Duodenal mucosa (tissue), 2 donors: ENCODE measurements at regions not wholly inside any gene's neighbourhood (a gene's known extent, or its start where the extent isn't known, plus 50 kb on each side); places are given as distances from the start of the nearest gene placed in this dataset.
"Not testable (repeated sequence)": the region's sequence is repeated elsewhere in the genome, so short reads cannot be mapped to it uniquely, and the experiment has no call there.

Experiments used
- H3K27ac ChIP-seq: one replicate; pipeline ENCODE4 v1.7.0; 2013; ENCODE audit warnings: low read depth, low read length
- H3K27me3 ChIP-seq, 2 donors: one replicate each; pipeline ENCODE4 v1.7.0; 2013; ENCODE audit warnings: low read length in 2 of 2, control low read depth in 1 of 2; ENCODE audit not compliant: insufficient read depth in 2 of 2, control insufficient read depth in 1 of 2
- H3K36me3 ChIP-seq, 2 donors: one replicate each; pipeline ENCODE4 v1.7.0; 2013; ENCODE audit warnings: low read length in 2 of 2, control low read depth in 1 of 2; ENCODE audit not compliant: insufficient read depth in 2 of 2, control insufficient read depth in 1 of 2
- H3K4me1 ChIP-seq, 2 donors: one replicate each; pipeline ENCODE4 v1.7.0; 2013; ENCODE audit warnings: low read length in 2 of 2, control low read depth in 1 of 2; ENCODE audit not compliant: insufficient read depth in 2 of 2, control insufficient read depth in 1 of 2
- H3K4me3 ChIP-seq, 2 donors: one replicate each; pipeline ENCODE4 v1.7.0; 2013; ENCODE audit warnings: low read length in 2 of 2, low read depth in 1 of 2
- H3K9ac ChIP-seq, 2 donors: one replicate each; pipeline ENCODE4 v1.7.0; 2013; ENCODE audit warnings: low read length in 2 of 2, low read depth in 1 of 2
- H3K9me3 ChIP-seq, 2 donors: one replicate each; pipeline ENCODE4 v1.7.0; 2013; ENCODE audit warnings: low read length in 2 of 2, control low read depth in 1 of 2; ENCODE audit not compliant: control insufficient read depth in 1 of 2

- no peak overlapping the region for H3K4me3 ChIP-seq
- no peaks in the 10 kb centered on the region for H3K4me1 ChIP-seq
- H3K27me3 ChIP-seq = no peaks in the 10 kb centered on the region
- no peak overlapping the region for H3K9ac ChIP-seq
- no peaks in the 10 kb centered on the region for H3K36me3 ChIP-seq
- no peaks in the 10 kb centered on the region for H3K9me3 ChIP-seq
- H3K27ac ChIP-seq = no peak overlapping the region
Measured at GRCh38 chr6:93842178-93842577, 422.8 kb upstream of the EPHA7 start.

GRCh38 chr6:93835451-93836145 lies 416.2 kb upstream of the EPHA7 start:
- not testable (repeated sequence) for H3K9ac ChIP-seq, H3K9me3 ChIP-seq, H3K27ac ChIP-seq, H3K36me3 ChIP-seq, H3K4me1 ChIP-seq, H3K27me3 ChIP-seq, H3K4me3 ChIP-seq

DNA sequence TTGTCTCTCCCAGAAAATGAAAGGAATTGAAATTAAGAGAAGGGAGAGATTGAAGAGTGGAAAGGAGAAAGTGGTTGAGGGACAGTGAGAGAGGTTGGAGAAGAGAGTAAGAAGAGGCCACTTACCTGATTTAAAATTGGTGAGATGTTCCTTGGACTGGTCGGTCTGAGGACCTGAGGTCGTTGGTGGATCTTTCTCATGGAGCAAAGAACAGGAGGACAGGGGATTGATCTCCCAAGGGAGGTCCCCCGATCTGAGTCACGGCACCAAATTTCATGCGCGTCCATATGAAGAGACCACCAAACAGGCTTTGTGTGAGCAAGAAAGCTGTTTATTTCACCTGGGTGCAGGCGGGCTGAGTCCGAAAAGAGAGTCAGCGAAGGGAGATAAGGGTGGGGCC lies 415.7 kb upstream of the EPHA7 start:
- H3K27ac ChIP-seq, H3K4me3 ChIP-seq, H3K9ac ChIP-seq, H3K27me3 ChIP-seq, H3K4me1 ChIP-seq, H3K9me3 ChIP-seq, H3K36me3 ChIP-seq: not testable (repeated sequence)

DNA sequence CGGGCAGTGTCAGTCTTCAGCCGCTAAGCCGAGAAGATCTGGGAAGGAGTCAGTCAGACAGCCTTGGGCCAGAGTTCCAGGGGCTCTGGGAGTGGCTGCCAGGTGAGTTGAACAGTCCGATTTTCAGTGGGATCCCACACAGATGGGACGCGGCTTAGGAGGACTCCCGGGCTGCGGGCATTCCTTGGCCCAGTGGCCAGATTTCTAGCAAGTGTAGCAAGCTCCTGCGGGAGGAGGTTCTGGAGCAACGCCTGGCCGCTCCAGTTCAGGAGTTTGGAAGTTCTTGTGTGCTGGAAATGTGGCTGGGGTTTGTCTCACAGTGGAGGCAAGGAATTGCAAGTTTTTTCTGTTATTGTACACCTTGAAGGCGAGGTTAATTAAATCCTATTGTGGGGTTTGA lies 414.0 kb upstream of the EPHA7 start:
- not testable (repeated sequence) for H3K9ac ChIP-seq, H3K36me3 ChIP-seq, H3K9me3 ChIP-seq, H3K27me3 ChIP-seq, H3K4me1 ChIP-seq, H3K27ac ChIP-seq, H3K4me3 ChIP-seq

GRCh38 chr6:93829757-93830156 lies 410.4 kb upstream of the EPHA7 start:
- H3K27ac ChIP-seq, H3K9ac ChIP-seq, H3K4me1 ChIP-seq, H3K36me3 ChIP-seq, H3K4me3 ChIP-seq, H3K27me3 ChIP-seq, H3K9me3 ChIP-seq: not testable (repeated sequence)

DNA sequence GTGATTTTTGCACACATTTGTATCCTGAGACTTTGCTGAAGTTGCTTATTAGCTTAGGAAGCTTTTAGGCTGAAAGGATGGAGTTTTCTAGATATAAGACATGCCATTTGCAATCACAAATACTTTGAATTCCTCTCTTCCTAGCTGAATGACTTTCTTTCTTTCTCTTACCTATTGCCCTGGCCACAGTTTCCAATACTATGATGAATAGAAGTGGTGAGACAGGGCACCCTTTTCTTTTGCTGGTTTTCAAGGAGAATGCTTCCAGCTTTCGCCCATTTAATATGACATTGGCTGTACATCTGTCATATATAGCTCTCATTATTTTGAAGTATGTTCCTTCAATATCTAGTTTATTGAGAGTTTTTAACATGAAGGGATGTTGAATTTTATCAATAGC lies 409.6 kb upstream of the EPHA7 start:
- Histone ChIP-seq H3K36me3 (no peaks in the 10 kb centered on the region), H3K4me3 (no peak overlapping the region), H3K9ac (no peak overlapping the region), H3K27me3 (no peaks in the 10 kb centered on the region), H3K4me1 (no peaks in the 10 kb centered on the region), H3K27ac (no peak overlapping the region), H3K9me3 (no peaks in the 10 kb centered on the region)

DNA sequence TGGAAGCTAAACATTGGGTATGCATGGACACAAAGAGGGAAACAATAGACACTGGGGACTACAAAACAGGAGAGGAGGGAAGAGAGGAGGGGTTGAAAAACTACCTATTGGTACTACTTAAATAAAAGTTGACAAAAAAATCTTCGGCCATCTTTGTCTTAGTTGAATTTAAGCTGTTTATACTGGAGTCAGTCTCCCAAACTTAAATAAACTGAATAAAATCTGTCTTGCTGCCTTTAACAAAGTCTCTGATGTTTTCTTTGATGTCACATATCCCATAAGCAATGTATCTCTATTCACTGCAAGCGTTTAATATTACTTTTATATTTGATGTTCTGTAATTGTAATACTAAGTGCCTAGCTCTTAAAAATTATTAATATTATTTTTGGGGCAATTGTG lies 409.2 kb upstream of the EPHA7 start:
- Histone ChIP-seq H3K27me3 (no peaks in the 10 kb centered on the region), H3K9me3 (no peaks in the 10 kb centered on the region), H3K27ac (no peak overlapping the region), H3K36me3 (no peaks in the 10 kb centered on the region), H3K4me1 (no peaks in the 10 kb centered on the region), H3K9ac (no peak overlapping the region), H3K4me3 (no peak overlapping the region)

DNA sequence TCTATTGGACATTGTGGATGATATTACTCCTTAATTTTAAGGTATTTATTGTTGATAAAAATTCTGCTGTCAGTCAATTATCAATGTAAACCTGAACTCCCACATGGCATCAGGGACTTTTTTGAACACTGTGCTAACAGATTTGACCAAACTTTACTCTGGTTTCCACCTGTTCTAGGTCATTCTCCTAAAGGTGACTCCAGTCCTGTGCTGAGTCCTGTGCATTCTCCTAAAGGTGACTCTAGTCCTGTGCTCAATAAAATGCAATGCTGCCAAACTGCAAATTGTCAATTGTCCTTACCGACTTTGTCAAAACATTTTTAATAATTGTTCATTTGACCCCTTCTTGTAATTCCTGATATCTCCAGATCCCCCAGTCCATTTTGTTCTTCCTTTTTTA lies 408.4 kb upstream of the EPHA7 start:
- H3K9me3 ChIP-seq = no peaks in the 10 kb centered on the region
- no peak overlapping the region for H3K4me3 ChIP-seq
- no peaks in the 10 kb centered on the region for H3K27me3 ChIP-seq
- H3K27ac ChIP-seq = no peak overlapping the region
- no peaks in the 10 kb centered on the region for H3K36me3 ChIP-seq
- H3K9ac ChIP-seq = no peak overlapping the region
- H3K4me1 ChIP-seq = no peaks in the 10 kb centered on the region

DNA sequence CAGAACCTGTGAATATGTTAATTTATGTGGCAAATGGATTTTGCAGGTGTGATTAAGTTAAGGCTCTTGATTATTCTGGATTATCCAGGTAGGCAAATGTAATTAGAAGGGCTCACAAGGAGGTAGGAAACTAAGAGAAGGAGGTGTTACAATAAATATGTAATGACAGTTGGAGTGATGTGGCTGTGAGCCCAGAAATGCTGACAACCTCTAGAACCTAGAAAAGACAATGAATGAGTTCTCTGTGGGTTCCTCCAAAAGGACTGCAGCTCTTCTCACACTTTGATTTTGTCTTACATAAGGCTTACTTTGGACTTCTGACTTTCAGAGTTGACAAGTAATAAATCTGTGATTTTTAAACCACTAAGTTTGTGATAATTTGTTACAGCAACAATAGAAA lies 406.6 kb upstream of the EPHA7 start:
- Histone ChIP-seq H3K27ac (no peak overlapping the region), H3K4me1 (no peaks in the 10 kb centered on the region), H3K9me3 (no peaks in the 10 kb centered on the region), H3K36me3 (no peaks in the 10 kb centered on the region), H3K27me3 (no peaks in the 10 kb centered on the region), H3K9ac (no peak overlapping the region), H3K4me3 (no peak overlapping the region)

DNA sequence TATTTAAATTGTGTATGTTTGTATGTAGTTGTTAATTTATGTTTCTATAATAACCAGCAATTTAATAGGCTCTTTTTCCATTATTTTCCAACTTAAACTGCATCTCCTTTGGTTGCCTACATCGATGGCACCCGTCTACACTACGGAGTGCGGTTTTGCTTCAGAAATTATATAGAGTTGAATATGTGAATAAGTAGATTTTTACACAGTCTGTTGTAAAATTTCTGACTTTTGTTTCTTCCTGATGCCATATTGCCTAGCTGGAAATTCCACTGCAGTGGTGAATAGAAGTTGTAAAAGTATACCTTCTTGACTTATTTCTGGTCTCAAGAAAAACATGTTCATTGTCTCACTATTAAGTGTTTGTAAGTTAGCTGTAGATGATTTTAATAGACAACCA lies 404.1 kb upstream of the EPHA7 start:
- Histone ChIP-seq H3K27me3 (no peaks in the 10 kb centered on the region), H3K36me3 (no peaks in the 10 kb centered on the region), H3K9me3 (no peaks in the 10 kb centered on the region), H3K9ac (no peak overlapping the region), H3K4me1 (no peaks in the 10 kb centered on the region), H3K27ac (no peak overlapping the region), H3K4me3 (no peak overlapping the region)
